Activated T-helper 1 cell treated with anti-CD3 and anti-CD28 coated beads, Interleukin-12 subunit alpha, Interleukin-12 subunit beta, Interleukin-2, Interleukin-4 antibody, amounts not matched to agents 30 ng/mL and 10 ng/mL and 1 ng/mL, durations not matched to agents 14 hours and 24 hours and 36 hours (primary cell): ENCODE measurements at regions not wholly inside any gene's neighbourhood (a gene's known extent, or its start where the extent isn't known, plus 50 kb on each side); places are given as distances from the start of the nearest gene placed in this dataset.

Experiments
- DNase-seq: peaks from one replicate; pipeline ENCODE4 v3.0.0; 2021; ENCODE audit warnings: low spot score
- H3K27ac Mint-ChIP-seq: one replicate; pipeline ENCODE4 v1.8.0; 2021; ENCODE audit warnings: mild to moderate bottlenecking, mixed read lengths
- H3K27me3 Mint-ChIP-seq: one replicate; pipeline ENCODE4 v1.8.0; 2022; ENCODE audit warnings: mild to moderate bottlenecking, moderate library complexity, mixed read lengths; ENCODE audit not compliant: insufficient read depth
- H3K36me3 Mint-ChIP-seq: one replicate; pipeline ENCODE4 v1.8.0; 2021; ENCODE audit warnings: low read depth, mixed read lengths
- H3K4me1 Mint-ChIP-seq: one replicate; pipeline ENCODE4 v1.8.0; 2021; ENCODE audit warnings: low read depth, mixed read lengths
- H3K4me3 Mint-ChIP-seq: one replicate; pipeline ENCODE4 v1.8.0; 2021; ENCODE audit warnings: mild to moderate bottlenecking, moderate library complexity, mixed read lengths
- H3K9me3 Mint-ChIP-seq: one replicate; pipeline ENCODE4 v1.8.0; 2021; ENCODE audit warnings: mixed read lengths
- intact Hi-C: fragments of 100-400 bp; cut with micrococcal nuclease; formaldehyde crosslinking; loops from one replicate; pipeline ENCODE4 v1.15.1; 2024

DNA sequence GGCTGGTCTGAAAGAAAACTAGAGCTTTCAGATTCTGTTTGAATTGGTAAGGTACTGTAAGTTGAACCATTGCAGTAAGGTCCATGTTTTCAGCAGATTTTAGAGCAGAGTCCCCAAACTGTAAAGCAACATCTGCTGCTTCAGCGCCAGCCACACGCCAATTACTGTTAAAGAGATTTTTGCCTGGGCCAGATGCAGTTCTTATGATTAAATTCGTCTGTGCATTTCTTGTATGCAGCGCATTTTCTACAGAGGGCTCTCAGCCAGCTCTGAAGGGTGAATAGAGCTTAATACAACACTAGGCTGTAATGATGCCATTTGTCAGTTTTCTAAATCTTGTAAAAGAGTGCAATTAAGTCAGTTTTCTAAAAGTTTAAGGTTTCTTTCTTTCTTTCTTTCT is 246.3 kb downstream of the COX7C start:
- Mint-ChIP-seq H3K27ac (no peak overlapping the region), H3K27me3 (peaks cover 6% of the 10 kb centered on the region), H3K9me3 (no peaks in the 10 kb centered on the region), H3K4me3 (no peak overlapping the region), H3K4me1 (no peaks in the 10 kb centered on the region), H3K36me3 (no peaks in the 10 kb centered on the region)
- intact Hi-C loops: no loop called here
- no peak for DNase-seq

GRCh38 chr5:86865256-86865785 is 247.6 kb downstream of the COX7C start:
- H3K4me1 Mint-ChIP-seq: no peaks in the 10 kb centered on the region

DNA sequence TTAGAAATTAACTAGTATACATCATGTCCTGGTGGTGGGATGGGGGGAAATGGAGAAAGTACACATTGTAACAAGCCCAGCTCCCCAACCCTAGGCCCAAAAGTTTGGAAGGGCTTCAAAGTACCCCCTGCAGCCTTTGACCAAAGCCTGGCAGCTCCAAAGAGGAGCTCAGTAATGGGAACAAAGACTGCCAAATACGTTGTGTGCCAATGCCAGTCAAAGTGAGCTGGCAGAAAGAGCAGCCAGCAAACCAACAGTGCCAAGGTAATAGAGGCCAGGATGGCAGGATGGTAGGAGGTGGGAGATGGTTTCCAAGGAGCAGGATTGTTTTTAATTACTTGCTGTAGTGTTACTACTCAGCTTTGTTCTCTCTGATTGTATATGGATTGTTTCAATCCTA is 248.3 kb downstream of the COX7C start:
- intact Hi-C loops: no loop called here
- no peak overlapping the region for H3K4me3 Mint-ChIP-seq
- H3K27me3 Mint-ChIP-seq: peaks cover 8% of the 10 kb centered on the region
- no peak for DNase-seq
- no peaks in the 10 kb centered on the region for H3K9me3 Mint-ChIP-seq
- H3K4me1 Mint-ChIP-seq: no peaks in the 10 kb centered on the region
- H3K36me3 Mint-ChIP-seq: no peaks in the 10 kb centered on the region
- no peak overlapping the region for H3K27ac Mint-ChIP-seq

More at GRCh38 chr5:86865256-86865785, 247.6 kb downstream of the COX7C start:
- Mint-ChIP-seq H3K4me3 (no peak overlapping the region), H3K36me3 (no peaks in the 10 kb centered on the region), H3K27ac (no peak overlapping the region), H3K27me3 (peaks cover 7% of the 10 kb centered on the region), H3K9me3 (no peaks in the 10 kb centered on the region)
- intact Hi-C loops: no loop called here
- DNase-seq: no peak

DNA sequence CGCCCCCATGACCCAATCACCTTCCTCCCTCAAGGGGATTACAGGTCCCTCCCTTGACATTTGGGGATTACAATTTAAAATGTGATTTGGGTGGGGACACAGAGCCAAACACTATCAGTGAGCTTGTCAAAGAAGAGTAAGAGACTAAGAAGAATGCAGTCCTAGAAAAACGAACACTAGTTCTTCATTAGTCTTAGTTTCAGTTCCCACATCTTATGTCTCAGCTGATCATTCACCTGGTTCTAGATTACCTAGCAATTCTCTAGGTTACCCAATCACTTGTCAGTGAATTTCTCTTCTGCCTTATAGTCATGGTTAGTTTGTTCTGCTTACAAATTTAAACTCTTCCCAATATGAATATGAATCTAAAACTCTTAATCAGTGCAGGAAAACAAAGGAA is 251.5 kb downstream of the COX7C start:
- DNase-seq: no peak
- intact Hi-C loops: no loop called here
- peaks cover 8% of the 10 kb centered on the region for H3K27me3 Mint-ChIP-seq
- no peaks in the 10 kb centered on the region for H3K36me3 Mint-ChIP-seq
- H3K4me3 Mint-ChIP-seq: no peak overlapping the region
- no peak overlapping the region for H3K27ac Mint-ChIP-seq
- no peaks in the 10 kb centered on the region for H3K4me1 Mint-ChIP-seq
- H3K9me3 Mint-ChIP-seq: no peaks in the 10 kb centered on the region

- no peaks in the 10 kb centered on the region for H3K4me1 Mint-ChIP-seq
- DNase-seq: no peak
- no peak overlapping the region for H3K27ac Mint-ChIP-seq
- intact Hi-C loops: no loop called here
- peaks cover 6% of the 10 kb centered on the region for H3K27me3 Mint-ChIP-seq
- no peaks in the 10 kb centered on the region for H3K36me3 Mint-ChIP-seq
- no peaks in the 10 kb centered on the region for H3K9me3 Mint-ChIP-seq
- H3K4me3 Mint-ChIP-seq: no peak overlapping the region
Measured at GRCh38 chr5:86875539-86875938, 257.8 kb downstream of the COX7C start.

GRCh38 chr5:86878250-86878649 is 260.5 kb downstream of the COX7C start:
- no peak overlapping the region for H3K27ac Mint-ChIP-seq
- H3K27me3 Mint-ChIP-seq: peaks cover 12% of the 10 kb centered on the region
- no peaks in the 10 kb centered on the region for H3K9me3 Mint-ChIP-seq
- no peak for DNase-seq
- no peaks in the 10 kb centered on the region for H3K4me1 Mint-ChIP-seq
- H3K36me3 Mint-ChIP-seq: no peaks in the 10 kb centered on the region
- no peak overlapping the region for H3K4me3 Mint-ChIP-seq
- intact Hi-C loops: no loop called here

DNA sequence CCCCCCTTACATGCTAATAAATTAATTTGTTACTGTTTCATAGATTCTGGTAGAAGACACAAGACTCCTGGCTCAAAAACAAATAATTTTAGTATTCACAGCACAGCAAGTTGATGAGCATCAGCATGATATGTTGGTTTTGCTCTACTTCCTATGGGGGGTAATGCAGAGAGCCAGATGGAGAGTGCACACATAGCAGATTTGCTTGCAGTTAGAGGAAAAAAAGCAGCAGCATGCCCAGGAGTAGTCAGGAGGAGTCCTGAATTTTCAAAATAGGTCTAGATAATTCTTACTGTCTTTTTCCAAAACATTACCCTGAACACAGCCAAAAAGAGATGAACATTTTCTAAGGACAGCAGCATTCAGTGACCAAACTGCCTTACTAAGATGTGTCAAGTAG is 261.3 kb downstream of the COX7C start:
- intact Hi-C loops: no loop called here
- no peak overlapping the region for H3K4me3 Mint-ChIP-seq
- no peak overlapping the region for H3K27ac Mint-ChIP-seq
- no peaks in the 10 kb centered on the region for H3K4me1 Mint-ChIP-seq
- H3K27me3 Mint-ChIP-seq: peaks cover 12% of the 10 kb centered on the region
- no peak for DNase-seq
- H3K36me3 Mint-ChIP-seq: no peaks in the 10 kb centered on the region
- no peaks in the 10 kb centered on the region for H3K9me3 Mint-ChIP-seq

DNA sequence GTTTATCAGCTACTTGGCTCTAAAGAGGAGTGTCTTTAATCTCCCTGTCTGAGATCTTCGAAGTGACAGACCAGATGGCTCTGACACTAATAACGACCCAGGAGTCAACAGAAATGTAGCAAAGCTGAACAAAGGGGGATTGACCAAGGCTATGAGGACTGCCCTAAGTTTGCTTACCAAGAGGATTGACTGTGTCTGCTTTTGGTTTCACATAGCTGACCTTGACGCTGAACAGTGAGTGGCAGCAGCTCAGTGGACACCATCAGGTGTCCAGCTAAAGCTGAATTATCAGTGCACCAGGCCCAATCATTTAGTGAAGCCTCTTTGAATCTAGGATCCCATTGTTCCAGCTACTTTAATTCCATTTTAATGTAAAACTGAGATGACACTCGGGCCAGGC is 262.6 kb downstream of the COX7C start:
- no peaks in the 10 kb centered on the region for H3K9me3 Mint-ChIP-seq
- DNase-seq: no peak
- peaks cover 12% of the 10 kb centered on the region for H3K27me3 Mint-ChIP-seq
- no peak overlapping the region for H3K27ac Mint-ChIP-seq
- intact Hi-C loops: loop anchor here (1.0 kb wide), 1 partner anchor 88 kb away; no protein-coding TSS in a partner anchor
- no peaks in the 10 kb centered on the region for H3K36me3 Mint-ChIP-seq
- H3K4me3 Mint-ChIP-seq: no peak overlapping the region
- no peaks in the 10 kb centered on the region for H3K4me1 Mint-ChIP-seq

DNA sequence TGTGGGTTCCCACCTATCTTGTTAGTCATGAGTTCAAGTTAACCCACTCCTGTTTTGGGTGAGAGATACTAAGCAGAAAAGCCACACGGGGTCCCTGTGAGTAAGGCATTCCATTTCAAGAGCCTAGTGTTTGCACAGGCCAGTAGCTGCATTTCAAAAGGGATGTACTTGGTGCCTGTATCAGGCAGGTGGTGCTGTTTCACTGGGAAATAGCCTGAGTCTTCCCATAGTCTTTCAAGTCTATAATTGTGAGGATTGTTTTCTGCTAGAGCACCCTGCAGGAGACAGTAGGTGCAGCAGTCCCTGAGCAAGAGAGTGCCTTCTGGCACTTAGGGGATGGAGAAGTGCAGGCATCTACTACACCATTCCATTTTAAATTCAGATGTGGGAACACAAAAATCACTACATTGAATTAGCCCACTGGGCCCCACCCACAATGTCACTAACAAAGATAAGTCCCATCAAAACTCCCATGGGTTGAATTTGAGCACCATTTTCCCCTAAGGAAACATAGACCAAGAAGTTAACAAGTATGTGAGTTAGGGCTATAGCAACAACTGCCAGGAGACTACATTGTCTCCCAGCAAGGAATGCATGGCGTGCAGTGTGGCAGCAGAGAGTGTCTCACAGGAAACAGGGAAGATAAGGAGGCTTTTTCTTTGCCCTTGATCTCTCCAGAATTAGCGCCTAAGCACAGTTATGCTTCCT is 263.2 kb downstream of the COX7C start:
- peak; percentile 23 for DNase-seq
- H3K27ac Mint-ChIP-seq: no peak overlapping the region
- H3K9me3 Mint-ChIP-seq: no peaks in the 10 kb centered on the region
- intact Hi-C loops: loop anchor here (1.0 kb wide), 3 partner anchors 87 to 519 kb away; no protein-coding TSS in a partner anchor
- H3K36me3 Mint-ChIP-seq: no peaks in the 10 kb centered on the region
- H3K4me3 Mint-ChIP-seq: no peak overlapping the region
- peaks cover 14% of the 10 kb centered on the region for H3K27me3 Mint-ChIP-seq
- H3K4me1 Mint-ChIP-seq: no peaks in the 10 kb centered on the region

GRCh38 chr5:86881493-86882090 is 263.9 kb downstream of the COX7C start:
- no peaks in the 10 kb centered on the region for H3K36me3 Mint-ChIP-seq
- intact Hi-C loops: loop anchor here (1.0 kb wide), 2 partner anchors 132 to 519 kb away; no protein-coding TSS in a partner anchor
- no peaks in the 10 kb centered on the region for H3K4me1 Mint-ChIP-seq
- no peak overlapping the region for H3K4me3 Mint-ChIP-seq
- no peak overlapping the region for H3K27ac Mint-ChIP-seq
- no peaks in the 10 kb centered on the region for H3K9me3 Mint-ChIP-seq
- no peak for DNase-seq
- H3K27me3 Mint-ChIP-seq: peaks cover 14% of the 10 kb centered on the region

DNA sequence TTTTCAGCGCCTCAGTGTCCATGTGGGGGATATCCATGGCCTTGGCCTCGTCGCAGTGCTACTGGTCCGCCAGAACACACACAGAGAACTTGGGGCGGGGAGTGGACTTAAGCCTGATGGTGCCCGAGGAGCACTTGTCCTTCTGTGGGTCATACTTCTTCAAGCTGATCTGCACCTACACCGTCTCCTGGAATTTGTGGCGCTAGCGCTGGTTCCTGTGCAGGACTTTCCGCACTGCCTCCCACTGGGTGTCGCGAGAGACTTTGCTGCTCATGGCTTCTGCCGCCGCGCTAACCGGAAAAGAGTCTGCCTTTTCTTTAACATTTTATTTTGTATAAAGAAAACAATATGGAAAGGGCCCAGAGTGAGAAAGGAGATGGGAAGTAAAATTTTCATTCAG is 266.9 kb downstream of the COX7C start:
- Mint-ChIP-seq H3K27me3 (peaks cover 11% of the 10 kb centered on the region), H3K4me1 (no peaks in the 10 kb centered on the region)

DNA sequence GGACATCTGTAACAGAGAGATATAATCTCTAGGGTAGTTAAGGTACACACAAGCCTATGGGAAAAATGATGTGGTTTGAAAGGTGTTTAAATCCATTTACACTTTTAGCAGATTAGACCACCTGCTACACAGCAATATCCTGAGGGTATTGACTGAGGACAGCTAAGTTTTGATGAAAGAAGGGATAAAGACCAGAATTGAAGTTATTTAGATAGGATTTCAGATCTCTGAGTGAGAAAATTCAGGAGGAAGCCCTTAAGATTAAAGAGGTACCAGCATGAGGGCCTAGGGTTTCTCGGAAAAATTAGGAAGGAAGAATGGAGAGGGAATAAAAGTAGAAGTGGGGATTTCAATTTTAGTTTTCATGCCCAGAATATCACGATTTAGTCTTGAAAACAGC is 267.3 kb downstream of the COX7C start:
- Mint-ChIP-seq H3K9me3 (no peaks in the 10 kb centered on the region), H3K27ac (no peak overlapping the region), H3K4me3 (no peak overlapping the region), H3K27me3 (peaks cover 11% of the 10 kb centered on the region), H3K4me1 (no peaks in the 10 kb centered on the region), H3K36me3 (no peaks in the 10 kb centered on the region)
- intact Hi-C loops: no loop called here
- DNase-seq: no peak

More for the DNA sequence above, 266.9 kb downstream of the COX7C start:
- Mint-ChIP-seq H3K36me3 (no peaks in the 10 kb centered on the region), H3K9me3 (no peaks in the 10 kb centered on the region), H3K27ac (no peak overlapping the region), H3K4me3 (no peak overlapping the region)
- intact Hi-C loops: no loop called here
- no peak for DNase-seq

DNA sequence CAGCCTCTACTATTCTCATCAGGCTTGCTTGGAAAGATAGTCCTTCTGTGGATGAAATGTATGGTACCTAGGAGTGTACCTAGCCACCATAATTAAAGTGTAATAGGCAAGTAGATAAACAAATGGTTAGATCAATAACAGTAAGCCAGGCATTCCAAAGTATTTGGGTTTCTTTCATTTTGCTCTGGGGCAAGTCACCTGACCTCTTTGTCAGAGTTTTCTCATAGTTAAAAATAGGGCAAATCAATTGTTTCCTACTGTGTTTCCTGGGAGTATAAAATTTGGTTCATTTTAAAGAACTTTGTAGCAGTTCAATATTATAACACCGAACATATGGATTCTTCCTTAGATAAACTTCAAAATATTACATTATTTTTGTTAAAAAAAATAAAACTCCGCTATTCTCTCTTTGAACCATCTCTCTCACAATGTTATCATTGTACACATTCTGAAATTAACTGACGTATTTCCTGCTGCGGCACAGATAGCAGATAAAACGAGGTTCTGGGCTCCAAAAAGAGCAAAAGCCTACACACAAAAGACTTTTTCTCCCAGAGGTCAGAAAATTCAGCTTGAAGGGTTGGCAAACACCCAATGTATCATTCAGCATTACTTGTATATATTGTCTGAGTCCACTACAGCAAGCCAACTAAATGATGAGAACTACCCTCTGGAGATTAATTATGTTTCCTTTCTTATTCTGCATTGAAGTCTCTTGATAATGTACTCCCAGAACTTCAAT is 267.9 kb downstream of the COX7C start:
- Mint-ChIP-seq H3K36me3 (no peaks in the 10 kb centered on the region), H3K27me3 (peaks cover 11% of the 10 kb centered on the region), H3K27ac (no peak overlapping the region), H3K4me3 (no peak overlapping the region), H3K9me3 (no peaks in the 10 kb centered on the region), H3K4me1 (no peaks in the 10 kb centered on the region)
- intact Hi-C loops: no loop called here
- no peak for DNase-seq
